Stimulated activated naive CD4-positive, alpha-beta T cell treated with Interleukin-2 at 50 U/mL for 16 hours (primary cell): ENCODE measurements at regions not wholly inside any gene's neighbourhood (a gene's known extent, or its start where the extent isn't known, plus 50 kb on each side); places are given as distances from the start of the nearest gene placed in this dataset.

Experiments
- DNase-seq: peaks from one replicate; lab custom pipeline; 2025; lab: John Stamatoyannopoulos, UW

- DNase-seq, result no peak
These were observed 52.5 kb upstream of the RXFP2 start for GRCh38 chr13:31686670-31687425.
